ENCODE measurements at regions not wholly inside any gene's neighbourhood (a gene's known extent, or its start where the extent isn't known, plus 50 kb on each side); places are given as distances from the start of the nearest gene placed in this dataset.

DNA sequence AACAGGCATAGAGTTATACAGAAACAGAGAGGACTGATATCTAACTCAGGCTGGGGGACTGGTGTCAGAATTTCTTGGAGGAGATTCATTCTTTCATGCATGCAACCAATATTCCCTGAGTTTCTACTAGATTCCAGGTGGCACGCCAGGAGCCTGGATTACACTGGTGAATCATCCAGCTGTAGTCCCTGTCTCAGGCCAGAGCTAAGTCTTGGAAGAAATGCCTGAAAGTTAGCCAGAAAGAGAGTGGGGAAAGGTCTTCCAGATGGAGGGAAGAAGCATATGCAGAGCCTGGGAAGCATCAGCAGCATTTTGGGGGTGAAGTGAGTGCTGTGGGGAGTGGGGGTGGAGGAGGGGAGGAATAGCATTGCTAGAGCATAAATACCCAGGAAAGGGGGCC is 239.1 kb downstream of the OMA1 start:
- DNase-seq, result no peak

DNA sequence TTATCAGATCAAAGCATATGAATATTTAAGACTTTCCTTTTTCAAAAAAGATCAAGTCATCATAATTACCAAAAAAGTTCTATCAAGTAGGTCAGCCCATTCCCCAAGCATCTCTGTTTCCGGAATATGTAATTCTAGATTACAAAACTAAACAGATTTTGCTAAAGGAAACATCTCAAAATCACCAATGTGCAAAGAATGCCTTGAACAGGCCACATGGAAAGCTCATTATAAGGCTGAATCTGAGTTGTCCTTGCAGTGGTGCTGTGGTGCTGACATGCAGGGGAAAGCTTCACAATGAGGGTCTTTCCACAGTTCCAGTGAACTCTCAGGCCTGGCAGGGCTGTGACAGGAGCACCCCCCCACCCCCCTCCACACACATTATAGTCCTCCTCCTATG is 240.9 kb downstream of the OMA1 start:
- DNase-seq, result no peak

GRCh38 chr1:58304346-58304975 is 242.1 kb downstream of the OMA1 start:
- DNase-seq, result no peak

DNA sequence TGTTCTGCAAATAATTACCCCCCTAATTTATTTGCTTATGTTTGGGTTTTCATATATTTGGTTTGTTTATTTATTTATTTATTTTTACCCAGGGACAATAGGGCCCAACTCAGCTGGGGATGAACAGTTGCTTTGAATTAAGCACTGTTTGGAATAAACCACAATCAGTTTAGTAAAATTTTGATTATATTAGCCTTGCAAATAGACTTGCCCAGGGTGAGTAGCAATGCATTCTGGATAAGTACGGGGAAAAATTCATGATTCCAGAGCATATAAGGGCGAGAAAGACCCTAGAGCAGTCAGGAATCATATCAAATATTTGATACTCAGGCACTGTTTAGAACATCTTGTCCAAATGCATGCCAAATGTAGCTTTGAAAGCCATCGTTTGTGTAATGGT is 242.7 kb downstream of the OMA1 start:
- no peak for DNase-seq

GRCh38 chr1:58293388-58293787 is 253.1 kb downstream of the OMA1 start:
- DNase-seq, result no peak

DNA sequence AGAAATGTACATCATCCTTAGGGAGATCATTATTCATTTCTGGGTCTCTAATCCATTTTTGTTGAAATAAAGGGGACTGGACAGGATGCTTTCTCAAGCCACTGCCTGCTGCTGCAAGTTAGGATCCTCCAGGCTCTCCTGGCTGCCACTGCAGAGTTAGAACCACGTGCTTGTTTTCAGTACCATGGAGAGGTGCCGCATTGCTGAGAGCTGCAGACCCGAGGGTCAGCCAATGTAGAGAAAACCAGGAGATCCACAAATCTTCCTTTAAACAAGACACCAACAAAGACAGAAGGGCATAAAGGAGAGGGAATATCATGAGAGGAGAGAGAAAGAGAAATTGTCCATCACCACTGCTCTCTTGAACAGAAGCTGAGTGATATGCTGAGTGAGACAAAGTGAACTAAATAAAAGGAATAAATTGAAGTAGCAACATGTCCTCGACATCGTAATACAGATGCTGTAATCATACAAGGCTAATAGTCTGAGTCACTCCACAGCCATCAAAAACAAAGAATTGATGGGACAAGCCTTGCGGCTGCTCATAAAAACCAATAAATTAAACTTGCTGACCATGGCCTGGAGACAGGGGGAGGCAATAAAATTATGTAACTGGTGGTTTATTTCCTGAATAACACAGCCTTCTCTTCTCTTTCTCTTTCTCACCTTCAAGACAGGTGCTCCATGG is 255.7 kb downstream of the OMA1 start:
- DNase-seq, result no peak

- DNase-seq, result no peak
Observed at GRCh38 chr1:58288624-58289142, 257.8 kb downstream of the OMA1 start.

GRCh38 chr1:58287894-58288623 is 258.5 kb downstream of the OMA1 start:
- no peak for DNase-seq

GRCh38 chr1:58284225-58284510 is 262.4 kb downstream of the OMA1 start:
- DNase-seq, result no peak

- no peak for DNase-seq
Observed at GRCh38 chr1:58283388-58284224, 262.9 kb downstream of the OMA1 start.

DNA sequence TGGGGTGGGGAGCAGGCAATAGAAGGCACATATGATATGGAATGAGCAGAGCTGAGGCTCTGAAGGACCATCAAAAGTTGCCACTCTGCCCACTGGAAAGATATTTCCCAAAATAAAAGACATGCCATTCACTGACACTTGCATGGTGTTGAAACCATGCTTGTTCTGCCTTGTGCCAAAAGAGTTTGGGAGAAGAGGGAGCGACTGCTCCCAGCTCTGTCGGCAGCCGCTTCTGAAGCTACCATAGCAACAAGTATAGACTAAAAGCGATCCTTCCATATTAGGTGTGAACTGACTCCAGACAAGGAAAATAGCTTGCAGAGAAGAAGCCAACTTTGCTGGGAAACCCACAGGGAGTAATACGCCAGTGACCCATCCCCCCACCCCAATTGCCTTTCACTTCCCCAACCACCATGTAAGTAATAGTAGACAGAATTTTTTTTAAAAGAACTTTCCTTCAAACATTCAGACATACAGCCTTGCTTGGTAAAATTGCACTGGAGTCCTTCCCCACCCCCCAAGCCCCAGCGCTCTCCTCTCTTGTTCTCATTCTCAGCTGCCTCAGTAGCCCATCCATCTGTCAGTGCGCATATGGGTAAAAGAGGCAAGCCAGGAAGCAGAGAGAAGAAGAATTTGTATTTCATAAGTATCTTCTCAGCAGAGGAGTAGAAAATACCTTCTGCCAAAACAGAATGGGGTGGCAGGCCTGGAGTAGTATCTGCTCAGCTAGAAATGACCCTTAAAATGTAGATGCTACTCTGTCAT is 263.7 kb downstream of the OMA1 start:
- DNase-seq, result no peak

DNA sequence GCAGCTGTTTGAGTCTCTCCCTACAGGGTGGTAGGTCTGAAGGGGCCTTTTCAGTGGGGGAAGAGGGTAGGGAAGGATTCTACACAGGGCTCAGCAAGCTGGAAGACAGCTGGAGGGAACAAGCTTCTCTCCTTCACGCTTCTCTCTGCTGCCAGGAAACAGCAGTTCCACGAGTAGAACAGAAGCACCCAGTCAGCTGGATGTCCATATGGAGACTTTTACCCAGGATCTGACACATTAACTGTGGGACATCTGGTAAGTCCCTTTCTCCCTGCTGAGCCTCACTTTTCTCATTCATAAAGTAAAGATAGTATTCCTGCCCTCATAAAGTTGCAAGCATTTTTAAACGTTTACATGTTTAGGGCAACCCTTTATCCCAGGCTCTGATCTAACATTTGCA is 280.3 kb downstream of the OMA1 start:
- DNase-seq, result no peak

- DNase-seq, result no peak
Observed at GRCh38 chr1:58264462-58264861, 282.1 kb downstream of the OMA1 start.

DNA sequence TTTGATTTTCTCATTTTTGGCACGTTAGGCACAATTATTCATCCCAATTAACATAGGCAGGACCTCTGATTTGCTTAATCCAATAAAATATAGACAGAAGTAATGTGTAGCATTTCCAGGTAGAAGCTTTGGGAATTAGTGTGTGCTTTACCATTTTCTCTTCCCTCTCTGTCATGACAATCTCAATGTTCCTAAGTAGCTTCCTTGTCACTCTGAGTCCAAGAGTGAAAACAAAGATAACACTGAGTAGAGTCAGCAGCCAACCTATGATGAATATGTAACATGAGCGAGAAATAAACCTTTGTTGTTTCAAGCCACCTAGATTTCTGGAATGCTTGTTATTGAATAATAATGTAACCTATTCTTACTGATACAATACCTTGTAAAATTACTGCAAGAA is 283.8 kb downstream of the OMA1 start:
- no peak for DNase-seq

GRCh38 chr1:58258082-58258481 is 288.4 kb downstream of the OMA1 start:
- DNase-seq, result no peak

DNA sequence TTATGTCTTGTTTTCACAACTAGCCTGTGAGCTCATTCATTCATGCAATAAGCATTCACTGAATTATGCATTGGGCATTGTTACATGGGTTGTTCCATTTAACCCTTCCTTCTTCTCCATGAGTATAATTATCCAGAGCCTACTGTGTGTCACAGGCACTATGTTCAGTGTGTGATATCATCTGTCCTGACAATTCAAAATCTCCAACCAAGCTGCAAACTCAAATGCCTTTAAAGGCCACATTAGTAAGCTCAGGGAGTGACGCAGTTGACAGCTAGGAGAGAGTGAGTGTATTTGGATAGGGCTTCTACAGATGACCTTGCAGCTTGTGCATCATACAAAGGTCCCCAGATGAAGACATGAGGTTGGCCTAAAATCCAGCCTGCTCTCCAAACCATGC is 289.5 kb downstream of the OMA1 start:
- DNase-seq, result no peak

GRCh38 chr1:58256546-58256945 is 290.0 kb downstream of the OMA1 start:
- DNase-seq, result no peak

GRCh38 chr1:58256041-58256440 is 290.5 kb downstream of the OMA1 start:
- no peak for DNase-seq

- DNase-seq, result no peak
Observed at GRCh38 chr1:58255192-58255591, 291.3 kb downstream of the OMA1 start.

GRCh38 chr1:58251430-58252073 is 295.0 kb downstream of the OMA1 start:
- DNase-seq, result no peak

DNA sequence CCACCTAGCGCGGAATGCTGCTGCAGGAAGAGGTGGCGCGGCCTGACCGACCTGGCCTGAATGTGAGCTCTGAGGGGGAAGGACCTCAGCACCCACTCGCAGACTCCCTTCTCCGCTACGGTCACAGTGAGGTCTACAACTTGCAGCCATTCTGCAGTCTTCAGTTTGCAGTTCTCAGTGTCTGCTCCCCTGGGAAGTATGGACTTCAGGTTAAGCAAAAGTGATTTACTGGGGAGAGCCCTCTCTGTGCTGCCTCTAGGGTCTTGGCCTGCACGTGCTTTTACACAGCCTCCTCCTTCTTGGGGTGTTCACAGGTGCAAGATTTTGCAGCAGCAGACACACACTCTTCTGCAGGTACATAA is 296.0 kb downstream of the OMA1 start:
- no peak for DNase-seq

Data from NCI-H2081 treated with DMSO at 0.1 percent for 48 hours (cell line).